HEK293T (cell line): ENCODE measurements at regions not wholly inside any gene's neighbourhood (a gene's known extent, or its start where the extent isn't known, plus 50 kb on each side); places are given as distances from the start of the nearest gene placed in this dataset.

Experiments
- ARNT ChIP-seq: fragments of 450-650 bp; IDR thresholded peaks from 2 replicates; pipeline ENCODE4 v1.6.1; 2017; ENCODE audit warnings: mild to moderate bottlenecking
- BHLHE40 ChIP-seq: fragments of 450-650 bp; IDR thresholded peaks from 2 replicates; pipeline ENCODE4 v1.6.1; 2016; ENCODE audit warnings: mild to moderate bottlenecking, moderate library complexity, borderline replicate concordance
- ELF4 ChIP-seq: fragments of 450-650 bp; IDR thresholded peaks from 2 replicates; pipeline ENCODE4 v1.6.1; 2017; ENCODE audit warnings: antibody characterized with exemption
- FOXA1 ChIP-seq: fragments of 450-650 bp; IDR thresholded peaks from 2 replicates; pipeline ENCODE4 v1.6.1; 2016; ENCODE audit warnings: mild to moderate bottlenecking
- FOXK2 ChIP-seq: fragments of 450-650 bp; IDR thresholded peaks from 2 replicates; pipeline ENCODE4 v1.6.1; 2016; ENCODE audit warnings: mild to moderate bottlenecking
- FOXM1 ChIP-seq: fragments of 450-650 bp; IDR thresholded peaks from 2 replicates; pipeline ENCODE4 v1.6.1; 2017; ENCODE audit warnings: mild to moderate bottlenecking, borderline replicate concordance
- HDGF ChIP-seq: fragments of 450-650 bp; IDR thresholded peaks from 2 replicates; pipeline ENCODE4 v1.6.1; 2017; ENCODE audit warnings: antibody characterized with exemption, borderline replicate concordance
- SP1 ChIP-seq: fragments of 450-650 bp; IDR thresholded peaks from 2 replicates; pipeline ENCODE4 v1.6.1; 2017
- SUZ12 ChIP-seq: fragments of 450-650 bp; IDR thresholded peaks from 2 replicates; pipeline ENCODE4 v1.6.1; 2016; ENCODE audit warnings: mild to moderate bottlenecking
- ZNF384 ChIP-seq: fragments of 450-650 bp; IDR thresholded peaks from 2 replicates; pipeline ENCODE4 v1.6.1; 2016
- TF ChIP-seq, protein P1 (sequence below): fragments of 450-650 bp; IDR thresholded peaks from 2 replicates; pipeline ENCODE4 v1.6.1; 2016

- TF ChIP-seq ARNT, result no peak
- no peak for TF ChIP-seq FOXK2
- TF ChIP-seq ZNF384, result no peak
- TF ChIP-seq, protein P1, sequence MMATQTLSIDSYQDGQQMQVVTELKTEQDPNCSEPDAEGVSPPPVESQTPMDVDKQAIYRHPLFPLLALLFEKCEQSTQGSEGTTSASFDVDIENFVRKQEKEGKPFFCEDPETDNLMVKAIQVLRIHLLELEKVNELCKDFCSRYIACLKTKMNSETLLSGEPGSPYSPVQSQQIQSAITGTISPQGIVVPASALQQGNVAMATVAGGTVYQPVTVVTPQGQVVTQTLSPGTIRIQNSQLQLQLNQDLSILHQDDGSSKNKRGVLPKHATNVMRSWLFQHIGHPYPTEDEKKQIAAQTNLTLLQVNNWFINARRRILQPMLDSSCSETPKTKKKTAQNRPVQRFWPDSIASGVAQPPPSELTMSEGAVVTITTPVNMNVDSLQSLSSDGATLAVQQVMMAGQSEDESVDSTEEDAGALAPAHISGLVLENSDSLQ, result no peak
- no peak for TF ChIP-seq BHLHE40
- no peak for TF ChIP-seq SUZ12
- TF ChIP-seq FOXM1, result no peak
- no peak for TF ChIP-seq ELF4
- no peak for TF ChIP-seq SP1
- no peak for TF ChIP-seq FOXA1
- TF ChIP-seq HDGF, result no peak
These were observed 148.7 kb upstream of the ISX start for GRCh38 chr22:34917239-34917638.
